ENCODE measurements at regions not wholly inside any gene's neighbourhood (a gene's known extent, or its start where the extent isn't known, plus 50 kb on each side); places are given as distances from the start of the nearest gene placed in this dataset.

DNA sequence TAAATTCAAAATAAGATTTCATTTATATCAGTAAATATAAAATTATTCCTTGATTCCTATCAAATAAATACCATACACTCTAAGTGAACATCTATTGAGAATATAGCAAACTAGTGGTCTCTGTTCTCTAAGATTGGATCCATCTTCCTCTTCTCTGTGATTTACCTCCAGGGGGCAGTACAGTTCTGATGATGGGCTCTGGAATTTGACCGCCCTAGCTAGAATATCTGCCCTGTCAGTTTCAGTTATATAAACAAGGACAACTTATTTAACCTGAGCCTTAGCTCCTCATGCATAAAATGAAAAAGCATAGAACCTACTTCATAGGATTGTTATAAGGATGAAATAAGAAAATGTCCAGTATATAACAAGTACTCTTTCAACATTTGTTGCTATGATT lies 171.1 kb upstream of the CCDC54 start:
- Histone ChIP-seq H3K4me3 (ENCODE audit: insufficient read depth, low read depth, low read length) (no peak overlapping the region), H3K27ac (ENCODE audit: insufficient read depth, low read depth, low read length, poor library complexity, severe bottlenecking) (no peak overlapping the region), H3K27me3 (ENCODE audit: control insufficient read depth, insufficient read depth, low read length, poor library complexity, severe bottlenecking) (no peaks in the 10 kb centered on the region), H3K4me1 (ENCODE audit: control insufficient read depth, insufficient read depth, low read length) (peaks cover 10% of the 10 kb centered on the region), H3K36me3 (ENCODE audit: control insufficient read depth, insufficient read depth, low read length) (no peaks in the 10 kb centered on the region), H3K9me3 (ENCODE audit: control insufficient read depth, low read length) (no peaks in the 10 kb centered on the region)
- 30 to 67% methylated on average over 1 of the region's 1 CpG for WGBS, 2 experiments

DNA sequence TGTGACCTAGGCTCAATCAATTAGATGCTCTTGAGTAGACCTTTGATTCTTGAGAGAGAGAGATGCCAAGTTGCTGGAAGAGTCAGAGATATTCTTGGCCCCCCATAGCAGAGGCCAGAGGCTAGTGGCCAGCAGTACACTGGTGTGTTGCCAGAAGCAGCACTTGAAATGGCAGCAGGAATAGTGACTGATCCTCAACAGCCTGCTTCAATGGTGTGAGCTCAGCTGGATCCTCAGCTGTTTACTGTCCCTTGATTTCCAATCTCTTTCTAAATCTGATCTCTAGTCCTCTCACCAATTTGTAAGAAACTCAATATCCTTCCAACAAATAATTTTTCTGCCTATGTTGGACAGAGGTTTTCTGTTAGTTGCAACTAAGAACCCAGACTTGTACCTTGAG lies 170.3 kb upstream of the CCDC54 start:
- Histone ChIP-seq H3K27me3 (ENCODE audit: control insufficient read depth, insufficient read depth, low read length, poor library complexity, severe bottlenecking) (no peaks in the 10 kb centered on the region), H3K9me3 (ENCODE audit: control insufficient read depth, low read length) (no peaks in the 10 kb centered on the region), H3K27ac (ENCODE audit: insufficient read depth, low read depth, low read length, poor library complexity, severe bottlenecking) (no peak overlapping the region), H3K4me1 (ENCODE audit: control insufficient read depth, insufficient read depth, low read length) (peaks cover 10% of the 10 kb centered on the region), H3K36me3 (ENCODE audit: control insufficient read depth, insufficient read depth, low read length) (no peaks in the 10 kb centered on the region), H3K4me3 (ENCODE audit: insufficient read depth, low read depth, low read length) (no peak overlapping the region)

DNA sequence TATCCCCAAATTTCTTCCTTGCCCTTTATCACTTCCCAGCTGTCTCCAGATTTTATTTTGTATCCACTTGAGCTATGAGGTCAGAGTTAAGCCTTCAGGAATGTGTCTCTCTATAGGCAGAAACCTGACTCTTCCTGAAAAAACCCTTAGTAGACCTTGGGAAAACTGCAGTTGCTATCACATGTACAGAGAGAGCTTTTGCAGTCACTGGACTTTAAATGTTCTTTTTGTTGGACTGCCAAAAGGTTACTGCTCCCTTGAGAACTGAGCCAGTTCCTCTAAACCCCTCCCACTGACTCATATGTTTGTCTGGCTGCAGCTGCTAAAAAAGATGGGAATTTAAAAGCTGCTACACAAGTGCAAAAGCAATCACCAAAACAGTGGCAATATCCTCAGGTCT lies 169.1 kb upstream of the CCDC54 start:
- Histone ChIP-seq H3K9me3 (ENCODE audit: control insufficient read depth, low read length) (no peaks in the 10 kb centered on the region), H3K36me3 (ENCODE audit: control insufficient read depth, insufficient read depth, low read length) (no peaks in the 10 kb centered on the region), H3K27me3 (ENCODE audit: control insufficient read depth, insufficient read depth, low read length, poor library complexity, severe bottlenecking) (no peaks in the 10 kb centered on the region), H3K27ac (ENCODE audit: insufficient read depth, low read depth, low read length, poor library complexity, severe bottlenecking) (no peak overlapping the region), H3K4me1 (ENCODE audit: control insufficient read depth, insufficient read depth, low read length) (peaks cover 10% of the 10 kb centered on the region), H3K4me3 (ENCODE audit: insufficient read depth, low read depth, low read length) (no peak overlapping the region)

DNA sequence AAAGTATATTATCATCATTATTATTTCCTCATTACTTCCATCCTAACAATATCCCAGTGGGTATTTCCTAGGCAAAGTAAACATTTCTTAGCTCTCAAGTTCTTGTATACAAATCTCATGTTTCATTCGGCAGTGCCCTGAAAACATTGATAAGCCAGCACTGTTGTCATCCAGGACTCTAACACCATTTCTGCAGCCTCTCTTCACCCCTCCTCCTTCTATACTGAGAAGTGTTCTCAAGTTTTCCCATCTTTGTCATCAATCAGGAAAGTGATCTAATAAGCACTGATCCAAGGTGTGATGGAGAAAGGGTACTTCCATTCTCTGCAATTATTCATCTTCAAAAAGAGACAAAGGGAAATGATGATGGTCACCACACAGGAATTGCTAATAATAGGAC lies 168.4 kb upstream of the CCDC54 start:
- H3K27ac ChIP-seq (ENCODE audit: insufficient read depth, low read depth, low read length, poor library complexity, severe bottlenecking), result no peak overlapping the region
- H3K4me3 ChIP-seq (ENCODE audit: insufficient read depth, low read depth, low read length), result no peak overlapping the region
- WGBS, 2 experiments, result 91 to 93% methylated on average over 1 of the region's 1 CpG

DNA sequence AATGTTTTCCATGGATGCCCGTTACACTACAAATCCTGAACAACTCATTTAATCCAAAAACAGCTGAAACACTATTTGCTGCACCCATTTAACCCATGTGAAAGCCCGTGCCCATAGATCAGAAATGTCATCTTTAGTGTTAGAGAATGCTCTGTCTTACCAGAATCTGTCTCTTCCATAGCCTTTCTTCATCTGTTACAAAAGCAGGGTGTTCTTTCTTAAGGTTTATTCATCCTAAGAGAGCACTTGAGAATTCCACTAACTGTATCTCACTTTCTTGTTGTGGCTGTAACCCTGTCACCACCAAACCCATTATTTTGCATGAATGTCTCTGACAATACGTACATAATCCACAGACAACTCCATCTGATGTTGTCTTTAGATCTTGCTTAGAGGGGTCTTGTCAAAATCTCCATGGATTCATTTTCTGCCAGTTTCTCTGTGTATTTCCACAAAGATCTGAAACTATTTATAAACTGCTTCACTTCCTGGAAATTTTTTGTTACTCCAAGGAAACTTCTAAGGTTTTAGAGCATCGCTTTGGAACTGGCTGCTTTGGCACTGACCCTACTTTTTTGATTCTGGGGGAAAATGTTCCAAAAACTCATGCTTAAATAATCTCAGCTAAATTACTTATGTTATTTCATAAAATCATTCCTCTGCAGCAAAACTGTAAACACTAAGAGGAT lies 167.8 kb upstream of the CCDC54 start:
- no peak overlapping the region for H3K27ac ChIP-seq (ENCODE audit: insufficient read depth, low read depth, low read length, poor library complexity, severe bottlenecking)
- 89 to 95% methylated on average over 3 to 4 of the region's 4 CpGs for WGBS, 2 experiments
- no peaks in the 10 kb centered on the region for H3K27me3 ChIP-seq (ENCODE audit: control insufficient read depth, insufficient read depth, low read length, poor library complexity, severe bottlenecking)
- H3K4me3 ChIP-seq (ENCODE audit: insufficient read depth, low read depth, low read length), result no peak overlapping the region
- no peaks in the 10 kb centered on the region for H3K36me3 ChIP-seq (ENCODE audit: control insufficient read depth, insufficient read depth, low read length)
- peaks cover 10% of the 10 kb centered on the region for H3K4me1 ChIP-seq (ENCODE audit: control insufficient read depth, insufficient read depth, low read length)
- no peaks in the 10 kb centered on the region for H3K9me3 ChIP-seq (ENCODE audit: control insufficient read depth, low read length)

More for the DNA sequence above, 168.4 kb upstream of the CCDC54 start:
- Histone ChIP-seq H3K9me3 (ENCODE audit: control insufficient read depth, low read length) (no peaks in the 10 kb centered on the region), H3K27me3 (ENCODE audit: control insufficient read depth, insufficient read depth, low read length, poor library complexity, severe bottlenecking) (no peaks in the 10 kb centered on the region), H3K4me1 (ENCODE audit: control insufficient read depth, insufficient read depth, low read length) (peaks cover 10% of the 10 kb centered on the region), H3K36me3 (ENCODE audit: control insufficient read depth, insufficient read depth, low read length) (no peaks in the 10 kb centered on the region)

DNA sequence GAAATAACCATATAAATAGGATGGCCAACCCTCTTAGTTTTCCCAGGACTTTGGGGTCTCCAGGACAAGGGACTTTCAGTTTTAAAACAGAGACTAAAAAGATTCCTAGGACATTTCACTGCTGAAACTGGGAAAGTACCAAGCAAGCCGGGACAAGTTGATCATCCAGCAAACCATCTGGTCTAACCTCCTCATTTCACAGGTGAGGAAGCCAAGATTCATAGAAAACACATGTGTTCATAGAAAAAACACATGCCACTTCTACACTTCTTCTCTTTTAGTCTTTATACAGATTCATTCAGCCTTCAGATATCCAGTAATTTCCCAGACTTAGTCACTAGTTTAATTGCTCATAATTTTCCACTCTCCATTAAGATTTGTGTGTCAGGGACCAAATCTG lies 165.6 kb upstream of the CCDC54 start:
- Histone ChIP-seq H3K27ac (ENCODE audit: insufficient read depth, low read depth, low read length, poor library complexity, severe bottlenecking) (no peak overlapping the region), H3K4me1 (ENCODE audit: control insufficient read depth, insufficient read depth, low read length) (peaks cover 10% of the 10 kb centered on the region), H3K36me3 (ENCODE audit: control insufficient read depth, insufficient read depth, low read length) (no peaks in the 10 kb centered on the region), H3K9me3 (ENCODE audit: control insufficient read depth, low read length) (no peaks in the 10 kb centered on the region), H3K4me3 (ENCODE audit: insufficient read depth, low read depth, low read length) (no peak overlapping the region), H3K27me3 (ENCODE audit: control insufficient read depth, insufficient read depth, low read length, poor library complexity, severe bottlenecking) (no peaks in the 10 kb centered on the region)
- 86 to 96% methylated on average over 1 of the region's 1 CpG for WGBS, 2 experiments

DNA sequence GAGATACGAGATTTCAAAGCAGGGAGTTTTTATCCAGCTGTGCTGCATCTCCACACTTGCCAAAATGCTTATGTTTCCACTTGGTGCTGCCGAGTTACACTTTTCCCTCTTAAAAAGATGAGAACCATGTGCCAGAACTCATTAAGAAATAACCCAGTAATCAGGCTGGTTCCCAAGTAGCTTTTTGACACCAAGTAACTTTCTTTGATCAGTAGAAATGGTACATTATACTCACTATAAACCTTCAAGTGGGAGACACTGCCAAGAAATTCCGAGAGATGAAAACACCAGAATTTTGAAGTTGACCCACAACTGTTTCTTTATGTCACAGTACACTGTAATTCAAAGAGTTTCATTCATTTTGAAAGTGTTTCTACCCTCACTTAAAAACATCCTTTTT lies 164.6 kb upstream of the CCDC54 start:
- H3K4me1 ChIP-seq (ENCODE audit: control insufficient read depth, insufficient read depth, low read length), result peaks cover 10% of the 10 kb centered on the region
- 86 to 89% methylated on average over 3 of the region's 3 CpGs for WGBS, 2 experiments
- no peak overlapping the region for H3K27ac ChIP-seq (ENCODE audit: insufficient read depth, low read depth, low read length, poor library complexity, severe bottlenecking)
- H3K27me3 ChIP-seq (ENCODE audit: control insufficient read depth, insufficient read depth, low read length, poor library complexity, severe bottlenecking), result no peaks in the 10 kb centered on the region
- H3K9me3 ChIP-seq (ENCODE audit: control insufficient read depth, low read length), result no peaks in the 10 kb centered on the region
- H3K4me3 ChIP-seq (ENCODE audit: insufficient read depth, low read depth, low read length), result no peak overlapping the region
- H3K36me3 ChIP-seq (ENCODE audit: control insufficient read depth, insufficient read depth, low read length), result no peaks in the 10 kb centered on the region

DNA sequence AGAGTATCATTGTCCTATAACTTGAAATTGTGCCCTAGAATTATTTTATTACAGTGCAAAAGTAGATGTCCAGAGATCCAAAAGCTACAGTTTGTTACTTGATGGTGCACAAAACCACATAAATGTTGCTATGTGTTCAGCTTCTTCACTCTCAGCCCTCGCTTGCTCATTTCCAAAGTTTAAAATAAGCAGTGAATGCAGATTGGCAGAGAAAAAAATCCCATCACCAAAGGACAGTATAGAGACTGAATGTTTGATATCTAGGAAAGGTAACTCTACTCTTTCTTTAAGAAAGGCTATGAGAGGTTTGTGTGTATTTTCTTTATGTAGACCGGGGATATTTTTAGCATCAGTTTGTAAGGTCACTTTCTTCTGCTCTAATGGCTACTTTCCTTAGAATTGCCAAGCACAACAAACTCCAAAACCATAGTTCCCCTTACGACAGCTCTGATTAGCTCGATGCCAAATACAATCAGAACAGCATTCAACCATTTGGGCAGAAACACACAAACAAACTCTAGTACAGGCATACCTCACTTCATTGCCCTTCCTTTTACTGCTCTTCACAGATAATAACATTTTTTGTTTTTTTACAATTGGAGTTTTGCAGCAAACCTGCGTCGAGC lies 164.1 kb upstream of the CCDC54 start:
- Histone ChIP-seq H3K4me1 (ENCODE audit: control insufficient read depth, insufficient read depth, low read length) (peaks cover 5% of the 10 kb centered on the region), H3K9me3 (ENCODE audit: control insufficient read depth, low read length) (no peaks in the 10 kb centered on the region), H3K27me3 (ENCODE audit: control insufficient read depth, insufficient read depth, low read length, poor library complexity, severe bottlenecking) (no peaks in the 10 kb centered on the region), H3K36me3 (ENCODE audit: control insufficient read depth, insufficient read depth, low read length) (no peaks in the 10 kb centered on the region), H3K27ac (ENCODE audit: insufficient read depth, low read depth, low read length, poor library complexity, severe bottlenecking) (no peak overlapping the region), H3K4me3 (ENCODE audit: insufficient read depth, low read depth, low read length) (no peak overlapping the region)
- 95 to 97% methylated on average over 4 to 6 of the region's 6 CpGs for WGBS, 2 experiments

DNA sequence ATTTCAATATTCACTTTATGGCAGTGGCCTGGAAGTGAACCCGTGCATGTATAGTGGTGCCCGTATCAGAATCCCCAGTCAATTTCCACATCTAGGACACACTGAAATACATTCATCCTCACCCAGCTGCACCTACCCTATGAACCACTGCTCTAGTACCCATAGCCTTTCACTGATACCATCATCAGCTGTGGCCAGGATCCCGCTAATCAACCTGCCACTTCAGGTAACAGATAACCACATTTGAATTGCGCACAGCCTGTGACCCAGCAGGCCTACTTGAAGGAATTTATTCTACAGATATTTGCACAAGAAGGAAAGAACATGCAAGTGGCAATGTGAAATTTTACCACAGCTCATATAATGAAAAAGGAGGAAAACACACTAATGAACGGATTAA lies 161.0 kb upstream of the CCDC54 start:
- Histone ChIP-seq H3K9me3 (ENCODE audit: control insufficient read depth, low read length) (no peaks in the 10 kb centered on the region), H3K36me3 (ENCODE audit: control insufficient read depth, insufficient read depth, low read length) (no peaks in the 10 kb centered on the region), H3K27me3 (ENCODE audit: control insufficient read depth, insufficient read depth, low read length, poor library complexity, severe bottlenecking) (no peaks in the 10 kb centered on the region), H3K27ac (ENCODE audit: insufficient read depth, low read depth, low read length, poor library complexity, severe bottlenecking) (no peak overlapping the region), H3K4me3 (ENCODE audit: insufficient read depth, low read depth, low read length) (no peak overlapping the region), H3K4me1 (ENCODE audit: control insufficient read depth, insufficient read depth, low read length) (no peaks in the 10 kb centered on the region)
- 96% methylated on average over 5 of the region's 5 CpGs for WGBS, 2 experiments

DNA sequence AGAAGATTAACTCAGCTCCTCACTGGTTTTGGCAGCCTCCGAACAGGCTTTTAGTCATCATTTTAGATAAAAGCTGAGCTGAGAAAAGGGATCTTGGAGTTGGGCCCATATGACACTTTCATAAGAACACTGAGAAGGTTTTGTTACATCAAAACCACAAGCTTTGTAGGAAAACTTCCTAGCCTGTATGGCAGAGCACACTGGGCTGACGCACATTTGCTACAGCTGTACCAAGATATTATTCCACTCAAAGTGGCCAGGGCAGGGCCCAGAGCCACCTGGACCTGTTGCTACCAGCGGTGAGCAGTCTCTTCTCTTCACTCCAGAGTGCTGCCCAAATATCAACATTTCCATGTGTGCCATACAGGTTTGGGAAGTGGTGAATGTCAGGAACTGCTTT lies 160.5 kb upstream of the CCDC54 start:
- no peak overlapping the region for H3K27ac ChIP-seq (ENCODE audit: insufficient read depth, low read depth, low read length, poor library complexity, severe bottlenecking)
- H3K9me3 ChIP-seq (ENCODE audit: control insufficient read depth, low read length), result no peaks in the 10 kb centered on the region
- WGBS, 2 experiments, result 94 to 99% methylated on average over 3 of the region's 3 CpGs
- no peaks in the 10 kb centered on the region for H3K36me3 ChIP-seq (ENCODE audit: control insufficient read depth, insufficient read depth, low read length)
- H3K4me3 ChIP-seq (ENCODE audit: insufficient read depth, low read depth, low read length), result no peak overlapping the region
- no peaks in the 10 kb centered on the region for H3K4me1 ChIP-seq (ENCODE audit: control insufficient read depth, insufficient read depth, low read length)
- H3K27me3 ChIP-seq (ENCODE audit: control insufficient read depth, insufficient read depth, low read length, poor library complexity, severe bottlenecking), result no peaks in the 10 kb centered on the region
